ENCODE measurements at regions not wholly inside any gene's neighbourhood (a gene's known extent, or its start where the extent isn't known, plus 50 kb on each side); places are given as distances from the start of the nearest gene placed in this dataset.

GRCh38 chr2:35598310-35598709 lies 757.3 kb upstream of the CRIM1 start:
- DNase-seq (ENCODE audit: low read depth in 1 of 2, low spot score in 1 of 2) = no peak

GRCh38 chr2:35591886-35592285 lies 763.7 kb upstream of the CRIM1 start:
- Histone ChIP-seq H3K27me3 (ENCODE audit: insufficient read depth, poor library complexity, severe bottlenecking) (no peaks in the 10 kb centered on the region), H3K27ac (replicated peaks) (no peak overlapping the region), H3K4me3 (replicated peaks; ENCODE audit: insufficient read depth, low read length) (no peak overlapping the region)
- DNase-seq (ENCODE audit: low read depth in 1 of 2, low spot score in 1 of 2) = no peak
- TF ChIP-seq SPI1 (IDR thresholded peaks at IDR 0.05; ENCODE audit: borderline replicate concordance, low read depth) = no peak
- TF ChIP-seq POLR2AphosphoS5 (IDR thresholded peaks at IDR 0.05; ENCODE audit: low read depth) = no peak
- no peak for TF ChIP-seq CTCF (IDR thresholded peaks at IDR 0.05; ENCODE audit: insufficient read depth, low read length)
- TF ChIP-seq REST (IDR thresholded peaks at IDR 0.05; ENCODE audit: insufficient replicate concordance, low read depth) = no peak
- TF ChIP-seq GABPA (IDR thresholded peaks at IDR 0.05; ENCODE audit: low read depth) = no peak

More at GRCh38 chr2:35598310-35598709, 757.3 kb upstream of the CRIM1 start:
- Histone ChIP-seq H3K27ac (replicated peaks) (no peak overlapping the region), H3K4me3 (replicated peaks; ENCODE audit: insufficient read depth, low read length) (no peak overlapping the region), H3K27me3 (ENCODE audit: insufficient read depth, poor library complexity, severe bottlenecking) (no peaks in the 10 kb centered on the region)
- TF ChIP-seq REST (IDR thresholded peaks at IDR 0.05; ENCODE audit: insufficient replicate concordance, low read depth) (no peak), POLR2AphosphoS5 (IDR thresholded peaks at IDR 0.05; ENCODE audit: low read depth) (no peak), SPI1 (IDR thresholded peaks at IDR 0.05; ENCODE audit: borderline replicate concordance, low read depth) (no peak), GABPA (IDR thresholded peaks at IDR 0.05; ENCODE audit: low read depth) (no peak), CTCF (IDR thresholded peaks at IDR 0.05; ENCODE audit: insufficient read depth, low read length) (no peak)

GRCh38 chr2:35585972-35586371 lies 769.6 kb upstream of the CRIM1 start:
- no peak overlapping the region for H3K4me3 ChIP-seq (replicated peaks; ENCODE audit: insufficient read depth, low read length)
- H3K27me3 ChIP-seq (ENCODE audit: insufficient read depth, poor library complexity, severe bottlenecking) = no peaks in the 10 kb centered on the region
- DNase-seq (ENCODE audit: low read depth in 1 of 2, low spot score in 1 of 2) = no peak
- no peak overlapping the region for H3K27ac ChIP-seq (replicated peaks)
- no peak for TF ChIP-seq GABPA (IDR thresholded peaks at IDR 0.05; ENCODE audit: low read depth)
- TF ChIP-seq CTCF (IDR thresholded peaks at IDR 0.05; ENCODE audit: insufficient read depth, low read length) = no peak
- no peak for TF ChIP-seq SPI1 (IDR thresholded peaks at IDR 0.05; ENCODE audit: borderline replicate concordance, low read depth)
- TF ChIP-seq REST (IDR thresholded peaks at IDR 0.05; ENCODE audit: insufficient replicate concordance, low read depth) = no peak
- no peak for TF ChIP-seq POLR2AphosphoS5 (IDR thresholded peaks at IDR 0.05; ENCODE audit: low read depth)

Measured in HL-60 (cell line).